ENCODE measurements at regions not wholly inside any gene's neighbourhood (a gene's known extent, or its start where the extent isn't known, plus 50 kb on each side); places are given as distances from the start of the nearest gene placed in this dataset.

DNA sequence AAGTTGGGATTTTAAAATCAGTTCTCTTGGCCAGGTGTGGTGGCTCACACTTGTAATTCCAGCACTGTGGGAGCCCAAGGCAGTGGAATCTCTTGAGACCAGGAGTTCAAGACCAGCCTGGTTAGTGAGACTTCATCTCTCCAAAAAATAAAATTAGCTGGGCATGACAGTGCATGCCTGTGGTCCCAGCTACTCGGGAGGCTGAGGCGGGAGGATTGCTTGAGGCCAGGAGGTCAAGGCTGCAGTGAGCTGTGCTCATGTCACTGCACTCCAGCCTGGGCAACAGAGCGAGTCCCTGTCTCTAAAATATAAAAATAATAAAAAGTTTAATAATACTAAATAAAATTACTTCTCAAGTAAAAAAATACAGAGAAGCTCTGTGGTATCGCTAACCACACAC lies 77.5 kb downstream of the FOXA2 start:
- TF ChIP-seq, protein P1, sequence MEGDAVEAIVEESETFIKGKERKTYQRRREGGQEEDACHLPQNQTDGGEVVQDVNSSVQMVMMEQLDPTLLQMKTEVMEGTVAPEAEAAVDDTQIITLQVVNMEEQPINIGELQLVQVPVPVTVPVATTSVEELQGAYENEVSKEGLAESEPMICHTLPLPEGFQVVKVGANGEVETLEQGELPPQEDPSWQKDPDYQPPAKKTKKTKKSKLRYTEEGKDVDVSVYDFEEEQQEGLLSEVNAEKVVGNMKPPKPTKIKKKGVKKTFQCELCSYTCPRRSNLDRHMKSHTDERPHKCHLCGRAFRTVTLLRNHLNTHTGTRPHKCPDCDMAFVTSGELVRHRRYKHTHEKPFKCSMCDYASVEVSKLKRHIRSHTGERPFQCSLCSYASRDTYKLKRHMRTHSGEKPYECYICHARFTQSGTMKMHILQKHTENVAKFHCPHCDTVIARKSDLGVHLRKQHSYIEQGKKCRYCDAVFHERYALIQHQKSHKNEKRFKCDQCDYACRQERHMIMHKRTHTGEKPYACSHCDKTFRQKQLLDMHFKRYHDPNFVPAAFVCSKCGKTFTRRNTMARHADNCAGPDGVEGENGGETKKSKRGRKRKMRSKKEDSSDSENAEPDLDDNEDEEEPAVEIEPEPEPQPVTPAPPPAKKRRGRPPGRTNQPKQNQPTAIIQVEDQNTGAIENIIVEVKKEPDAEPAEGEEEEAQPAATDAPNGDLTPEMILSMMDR (IDR thresholded peaks at IDR 0.05), result no peak
- no peak for TF ChIP-seq POLR2A (IDR thresholded peaks at IDR 0.05)
